Posterior cingulate gyrus (tissue), 11 donors: ENCODE measurements at regions not wholly inside any gene's neighbourhood (a gene's known extent, or its start where the extent isn't known, plus 50 kb on each side); places are given as distances from the start of the nearest gene placed in this dataset.
A peak's percentile ranks its signal among the peaks of the same experiment; 100 is the strongest.
"Not testable (repeated sequence)": the region's sequence is repeated elsewhere in the genome, so short reads cannot be mapped to it uniquely, and the experiment has no call there.

Source experiments
- DNase-seq, 10 donors: peaks; one replicate each; pipeline versions ENCODE4 v3.0.0 to v3.0.0-alpha.2; 2020 to 2021; ENCODE audit warnings: mixed read lengths in 3 of 10
- intact Hi-C: fragments of 100-400 bp; cut with DNase I; formaldehyde crosslinking; loops from one replicate; pipeline ENCODE4 v1.15.1; 2023

- not testable (repeated sequence) for DNase-seq
Observed at GRCh38 chr9:41367301-41367700, 178.2 kb upstream of the ZNG1F start.

DNA sequence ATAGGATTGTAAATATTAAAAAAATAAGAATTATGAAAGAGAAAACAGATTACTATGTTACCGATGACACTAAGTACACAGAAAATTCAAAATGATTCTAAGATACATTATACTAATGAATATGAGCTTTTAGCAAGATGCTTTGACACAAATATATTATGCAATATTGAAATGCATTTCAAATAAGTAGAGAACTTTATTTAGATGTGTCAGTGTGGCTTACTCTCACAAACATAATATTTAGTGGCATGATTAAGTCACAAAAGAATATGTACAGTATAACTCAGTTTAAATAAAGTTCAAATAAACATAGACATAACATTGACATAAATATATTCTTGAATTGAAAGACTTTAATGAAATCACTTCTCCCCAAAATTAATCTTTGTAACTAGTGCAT lies 172.7 kb upstream of the ZNG1F start:
- DNase-seq, intact Hi-C loops: not testable (repeated sequence)

More at GRCh38 chr9:41367301-41367700, 178.2 kb upstream of the ZNG1F start:
- intact Hi-C loops = not testable (repeated sequence)

- DNase-seq = peak in 4 of 10 donors; percentile 10 to 89 (median 46)
- intact Hi-C loops = not testable (repeated sequence)
Observed at GRCh38 chr9:41359116-41359515, 170.0 kb upstream of the ZNG1F start.

- DNase-seq = peak; percentile 62 to 98 (median 80)
- intact Hi-C loops = not testable (repeated sequence)
Observed at GRCh38 chr9:41358682-41359081, 169.6 kb upstream of the ZNG1F start.

DNA sequence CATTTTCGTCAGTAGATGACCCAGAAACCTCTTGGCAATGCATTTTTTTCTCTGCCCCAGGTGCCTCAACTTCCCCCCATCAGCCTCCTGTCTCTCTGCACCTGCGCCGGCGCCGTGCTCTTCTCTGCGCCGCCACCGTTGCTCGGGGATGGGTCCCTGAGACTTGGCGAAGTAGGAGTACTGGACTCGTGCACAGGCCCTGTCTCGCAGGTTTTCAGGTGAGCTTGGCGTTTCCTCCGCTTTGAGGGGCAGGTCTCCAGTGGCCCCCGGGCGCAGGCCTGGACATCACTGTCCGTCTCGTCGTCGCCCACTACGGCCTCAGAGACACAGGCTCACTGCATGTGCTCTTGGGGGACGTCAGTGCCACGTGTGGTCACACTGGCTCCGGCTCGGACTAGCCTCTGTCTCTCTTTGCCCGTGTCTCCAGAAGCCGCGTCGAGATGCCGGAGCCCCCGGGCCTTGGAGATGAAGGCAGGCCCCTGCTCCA lies 168.8 kb upstream of the ZNG1F start:
- DNase-seq = peak in 3 of 10 donors; percentile 39 to 85 (median 47)
- intact Hi-C loops = not testable (repeated sequence)

GRCh38 chr9:41357350-41357748 lies 168.2 kb upstream of the ZNG1F start:
- intact Hi-C loops = not testable (repeated sequence)
- peak in 2 of 10 donors; percentile 10 to 73 for DNase-seq

GRCh38 chr9:41356588-41357349 lies 167.7 kb upstream of the ZNG1F start:
- DNase-seq = peak in 9 of 10 donors; percentile 32 to 94 (median 52)

GRCh38 chr9:41355712-41356450 lies 166.8 kb upstream of the ZNG1F start:
- intact Hi-C loops = not testable (repeated sequence)
- DNase-seq = peak in 1 of 10 donors; percentile 69

More at GRCh38 chr9:41356588-41357349, 167.7 kb upstream of the ZNG1F start:
- intact Hi-C loops = not testable (repeated sequence)

GRCh38 chr9:41354978-41355377 lies 165.9 kb upstream of the ZNG1F start:
- intact Hi-C loops = not testable (repeated sequence)

DNA sequence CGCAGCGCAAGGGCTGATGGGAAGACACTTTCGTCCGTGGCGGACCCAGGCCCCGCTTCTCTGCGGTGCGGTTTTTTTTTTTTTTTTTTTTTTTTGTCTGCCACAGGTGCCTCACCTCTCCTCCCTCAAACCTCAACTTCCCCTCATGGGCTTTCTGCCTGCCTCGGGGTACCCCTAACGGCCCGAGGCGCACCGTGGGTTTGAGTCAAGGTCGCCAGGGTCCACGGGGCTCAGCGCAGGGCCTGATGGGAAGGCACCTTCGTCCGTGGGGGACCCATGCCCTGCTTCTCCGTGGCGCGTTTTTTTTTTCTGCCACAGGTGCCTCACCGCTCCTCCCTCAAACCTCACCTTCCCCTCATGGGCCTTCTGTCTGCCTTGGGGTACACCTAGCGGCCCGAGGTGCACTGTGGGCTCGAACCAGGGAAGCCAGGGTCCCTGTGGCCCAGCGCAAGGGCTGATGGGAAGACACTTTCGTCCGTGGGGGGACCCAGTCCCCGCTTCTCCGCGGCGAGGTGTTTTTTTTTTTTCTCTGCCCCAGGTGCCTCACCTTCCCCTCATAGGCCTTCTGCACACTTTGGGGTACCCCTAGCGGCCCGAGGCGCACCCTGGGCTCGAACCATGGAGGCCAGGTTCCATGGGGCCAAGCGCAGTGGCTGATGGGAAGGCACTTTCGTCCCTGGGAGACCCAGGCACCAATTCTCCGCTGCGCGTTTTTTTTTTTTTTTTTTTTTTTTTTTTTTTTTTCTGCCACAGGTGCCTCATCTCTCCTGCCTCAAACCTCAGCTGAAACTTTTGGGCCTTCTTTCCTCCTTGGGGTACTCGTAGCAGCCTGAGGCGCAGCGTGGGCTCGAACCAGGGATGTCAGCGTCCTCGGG lies 165.2 kb upstream of the ZNG1F start:
- intact Hi-C loops = not testable (repeated sequence)
- DNase-seq = peak in 3 of 10 donors; percentile 45 to 61 (median 59)

More at GRCh38 chr9:41354978-41355377, 165.9 kb upstream of the ZNG1F start:
- DNase-seq = peak in 2 of 10 donors; percentile 55 to 57

GRCh38 chr9:41353026-41353425 lies 163.9 kb upstream of the ZNG1F start:
- intact Hi-C loops = not testable (repeated sequence)
- DNase-seq = peak in 2 of 10 donors; percentile 58 to 70

DNA sequence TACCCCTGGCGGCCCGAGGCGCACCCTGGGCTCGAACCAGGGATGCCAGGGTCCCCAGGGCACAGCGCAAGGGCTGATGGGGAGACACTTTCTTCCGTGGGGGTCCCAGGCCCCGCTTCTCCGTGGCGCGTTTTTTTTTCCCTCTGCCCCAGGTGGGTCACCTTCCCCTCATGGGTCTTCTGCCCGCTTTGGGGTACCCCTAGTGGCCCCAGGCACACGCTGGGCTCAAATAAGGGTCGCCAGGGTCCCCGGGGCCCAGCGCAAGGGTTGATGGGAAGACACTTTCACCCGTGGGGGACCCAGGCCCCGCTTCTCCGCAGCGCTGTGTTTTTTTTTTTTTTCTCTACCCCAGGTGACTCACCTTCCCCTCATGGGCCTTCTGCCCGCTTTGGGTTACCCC lies 163.3 kb upstream of the ZNG1F start:
- intact Hi-C loops = not testable (repeated sequence)

GRCh38 chr9:41347893-41348292 lies 158.8 kb upstream of the ZNG1F start:
- intact Hi-C loops, DNase-seq: not testable (repeated sequence)

More for the DNA sequence above, 163.3 kb upstream of the ZNG1F start:
- DNase-seq = peak in 2 of 10 donors; percentile 25 to 59

GRCh38 chr9:41332562-41332961 lies 143.4 kb upstream of the ZNG1F start:
- intact Hi-C loops = not testable (repeated sequence)
- peak in 1 of 10 donors; percentile 33 for DNase-seq

DNA sequence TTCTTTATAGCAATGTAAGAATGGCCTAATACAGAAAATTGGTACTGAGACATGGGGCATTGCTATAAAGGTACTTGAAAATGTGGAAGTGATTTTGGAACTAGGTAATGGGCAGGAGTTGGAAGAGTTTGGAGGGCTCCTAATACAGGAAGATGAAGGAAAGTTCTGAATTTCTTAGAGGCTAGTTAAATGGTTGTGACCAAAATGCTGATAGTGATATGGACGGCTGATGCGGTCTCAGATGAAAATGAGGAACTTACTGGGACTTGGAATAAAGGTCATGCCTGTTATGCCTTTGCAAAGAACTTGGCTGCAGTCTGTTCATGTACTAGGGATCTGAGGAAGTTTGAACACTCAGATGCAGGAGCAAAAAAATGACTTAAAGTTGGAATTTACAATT lies 132.2 kb upstream of the ZNG1F start:
- intact Hi-C loops, DNase-seq: not testable (repeated sequence)

GRCh38 chr9:41308953-41309352 lies 119.8 kb upstream of the ZNG1F start:
- DNase-seq, intact Hi-C loops: not testable (repeated sequence)

DNA sequence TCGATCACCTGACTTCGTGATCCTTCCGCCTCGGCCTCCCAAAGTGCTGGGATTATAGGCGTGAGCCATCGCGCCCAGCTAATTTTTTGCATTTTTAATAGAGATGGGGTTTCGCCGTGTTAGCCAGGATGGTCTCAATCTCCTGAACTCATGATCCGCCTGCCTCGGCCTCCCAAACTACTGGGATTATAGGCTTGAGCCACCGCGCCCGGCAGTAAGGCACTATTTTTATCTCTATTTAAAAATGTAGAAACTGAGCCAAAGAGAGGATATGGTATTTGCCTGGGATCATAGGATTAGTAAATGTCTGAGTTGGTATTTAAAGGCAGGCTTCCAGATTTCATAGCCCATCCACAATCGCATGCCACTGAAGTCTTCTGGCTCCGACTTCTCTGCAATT lies 96.6 kb upstream of the ZNG1F start:
- peak in 2 of 10 donors; percentile 25 to 54 for DNase-seq
- intact Hi-C loops = not testable (repeated sequence)

DNA sequence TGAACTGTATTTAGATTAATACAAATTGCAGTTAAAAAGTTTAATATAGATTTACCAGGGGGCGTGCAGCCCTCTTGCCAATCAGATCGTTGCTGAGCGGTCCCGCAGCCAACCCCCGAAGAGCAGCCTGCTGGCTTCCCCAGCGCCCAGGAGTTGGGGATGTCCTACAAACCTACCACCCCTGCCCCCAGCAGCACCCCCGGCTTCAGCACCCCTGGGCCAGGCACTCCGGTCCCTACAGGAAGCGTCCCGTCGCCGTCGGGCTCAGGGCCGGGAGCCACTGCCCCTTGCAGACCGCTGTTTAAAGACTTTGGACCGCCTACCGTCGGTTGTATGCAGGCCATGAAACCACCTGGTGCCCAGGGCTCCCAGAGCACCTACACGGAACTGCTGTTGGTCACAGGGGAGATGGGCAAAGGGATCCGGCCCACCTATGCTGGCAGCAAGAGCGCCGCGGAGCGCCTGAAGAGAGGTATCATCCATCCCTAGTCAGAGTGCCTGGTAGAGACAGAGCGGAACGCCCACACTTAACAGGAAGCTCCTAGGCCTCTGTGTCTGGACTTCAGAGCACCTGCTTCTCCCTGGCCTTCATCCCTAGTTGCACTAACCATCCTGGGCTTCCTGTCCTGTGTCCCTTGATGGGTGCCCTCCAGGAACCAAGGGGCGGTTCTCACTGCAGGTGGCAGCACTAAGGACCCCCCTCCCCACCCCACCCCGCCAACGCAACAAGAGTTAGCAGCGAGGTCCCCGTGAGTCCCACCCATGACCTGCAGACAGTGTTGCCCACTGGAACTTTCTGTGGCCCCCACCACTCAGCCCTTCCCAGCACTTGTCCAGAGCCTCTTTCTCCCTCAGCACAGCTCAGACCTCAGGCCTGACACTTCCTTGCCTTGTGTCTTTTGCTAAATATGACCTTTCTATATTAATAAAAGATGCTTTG lies 91.5 kb upstream of the ZNG1F start:
- intact Hi-C loops = not testable (repeated sequence)
- peak in 2 of 10 donors; percentile 27 to 49 for DNase-seq

- intact Hi-C loops = not testable (repeated sequence)
- peak in 3 of 10 donors; percentile 48 to 71 (median 70) for DNase-seq
Observed at GRCh38 chr9:41279437-41279836, 90.3 kb upstream of the ZNG1F start.
